KMS-11 (cell line): ENCODE measurements at regions not wholly inside any gene's neighbourhood (a gene's known extent, or its start where the extent isn't known, plus 50 kb on each side); places are given as distances from the start of the nearest gene placed in this dataset.

Experiments
- H2AFZ ChIP-seq: fragments of 200-600 bp; sonication (generic); 2 replicates; pipeline ENCODE4 v1.6.1; 2016; ENCODE audit warnings: antibody characterized with exemption, mixed run types, low read depth
- H3K27ac ChIP-seq: fragments of 200-600 bp; sonication (generic); 2 replicates; pipeline ENCODE4 v1.6.1; 2016; ENCODE audit warnings: mild to moderate bottlenecking, mixed run types
- H3K27me3 ChIP-seq: fragments of 200-600 bp; sonication (generic); 2 replicates; pipeline ENCODE4 v1.6.1; 2017; ENCODE audit warnings: mild to moderate bottlenecking, low read depth, mixed run types, moderate library complexity; ENCODE audit not compliant: insufficient read depth
- H3K36me3 ChIP-seq: fragments of 200-600 bp; sonication (generic); 2 replicates; pipeline ENCODE4 v1.6.1; 2017; ENCODE audit warnings: mild to moderate bottlenecking, mixed run types; ENCODE audit not compliant: insufficient read depth
- H3K4me1 ChIP-seq: fragments of 200-600 bp; sonication (generic); 2 replicates; pipeline ENCODE4 v1.6.1; 2016; ENCODE audit warnings: mild to moderate bottlenecking, low read depth, mixed run types; ENCODE audit not compliant: poor library complexity, severe bottlenecking
- H3K4me2 ChIP-seq: fragments of 200-600 bp; sonication (generic); 2 replicates; pipeline ENCODE4 v1.7.0; 2016; ENCODE audit warnings: mild to moderate bottlenecking, mixed run types
- H3K4me3 ChIP-seq: fragments of 200-600 bp; sonication (generic); IDR thresholded peaks from 2 replicates; pipeline ENCODE4 v1.6.1; 2017; ENCODE audit warnings: low read depth, low read length, mixed read lengths; ENCODE audit not compliant: insufficient read depth
- H3K79me2 ChIP-seq: fragments of 200-600 bp; sonication (generic); 2 replicates; pipeline ENCODE4 v1.6.1; 2016; ENCODE audit warnings: low read depth, mixed run types; ENCODE audit not compliant: insufficient read depth
- H3K9ac ChIP-seq: fragments of 200-600 bp; sonication (generic); 2 replicates; pipeline ENCODE4 v1.6.1; 2016; ENCODE audit warnings: mild to moderate bottlenecking, mixed run types
- H4K20me1 ChIP-seq: fragments of 200-600 bp; sonication (generic); 2 replicates; pipeline ENCODE4 v1.6.1; 2016; ENCODE audit warnings: mild to moderate bottlenecking, mixed run types; ENCODE audit not compliant: insufficient read depth
- TF ChIP-seq, protein P1 (sequence below): fragments of 200-600 bp; sonication (generic); conservative IDR thresholded peaks from 2 replicates; pipeline ENCODE4 v1.6.1; 2017; ENCODE audit warnings: low read depth, mild to moderate bottlenecking, antibody characterized with exemption, low read length, moderate library complexity, mixed read lengths

- Histone ChIP-seq H3K4me3 (no peak overlapping the region), H3K27ac (no peak overlapping the region), H3K4me1 (no peaks in the 10 kb centered on the region), H3K27me3 (no peaks in the 10 kb centered on the region), H4K20me1 (no peaks in the 10 kb centered on the region), H3K79me2 (no peaks in the 10 kb centered on the region), H3K9ac (no peak overlapping the region), H2AFZ (no peak overlapping the region), H3K4me2 (no peak overlapping the region), H3K36me3 (no peaks in the 10 kb centered on the region)
- TF ChIP-seq, protein P1, sequence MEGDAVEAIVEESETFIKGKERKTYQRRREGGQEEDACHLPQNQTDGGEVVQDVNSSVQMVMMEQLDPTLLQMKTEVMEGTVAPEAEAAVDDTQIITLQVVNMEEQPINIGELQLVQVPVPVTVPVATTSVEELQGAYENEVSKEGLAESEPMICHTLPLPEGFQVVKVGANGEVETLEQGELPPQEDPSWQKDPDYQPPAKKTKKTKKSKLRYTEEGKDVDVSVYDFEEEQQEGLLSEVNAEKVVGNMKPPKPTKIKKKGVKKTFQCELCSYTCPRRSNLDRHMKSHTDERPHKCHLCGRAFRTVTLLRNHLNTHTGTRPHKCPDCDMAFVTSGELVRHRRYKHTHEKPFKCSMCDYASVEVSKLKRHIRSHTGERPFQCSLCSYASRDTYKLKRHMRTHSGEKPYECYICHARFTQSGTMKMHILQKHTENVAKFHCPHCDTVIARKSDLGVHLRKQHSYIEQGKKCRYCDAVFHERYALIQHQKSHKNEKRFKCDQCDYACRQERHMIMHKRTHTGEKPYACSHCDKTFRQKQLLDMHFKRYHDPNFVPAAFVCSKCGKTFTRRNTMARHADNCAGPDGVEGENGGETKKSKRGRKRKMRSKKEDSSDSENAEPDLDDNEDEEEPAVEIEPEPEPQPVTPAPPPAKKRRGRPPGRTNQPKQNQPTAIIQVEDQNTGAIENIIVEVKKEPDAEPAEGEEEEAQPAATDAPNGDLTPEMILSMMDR: no peak
These were observed 126.1 kb downstream of the FAT4 start for GRCh38 chr4:125440814-125441213.

- Histone ChIP-seq H2AFZ (no peak overlapping the region), H3K27me3 (no peaks in the 10 kb centered on the region), H4K20me1 (no peaks in the 10 kb centered on the region), H3K4me3 (no peak overlapping the region), H3K9ac (no peak overlapping the region), H3K4me2 (no peak overlapping the region), H3K79me2 (no peaks in the 10 kb centered on the region), H3K27ac (no peak overlapping the region), H3K4me1 (no peaks in the 10 kb centered on the region), H3K36me3 (no peaks in the 10 kb centered on the region)
- TF ChIP-seq, protein P1: no peak
These were observed 129.4 kb downstream of the FAT4 start for GRCh38 chr4:125444166-125444565.

GRCh38 chr4:125445525-125445924 is 130.8 kb downstream of the FAT4 start:
- H3K9ac ChIP-seq: no peak overlapping the region
- no peak overlapping the region for H2AFZ ChIP-seq
- no peaks in the 10 kb centered on the region for H3K36me3 ChIP-seq
- H3K4me1 ChIP-seq: no peaks in the 10 kb centered on the region
- no peaks in the 10 kb centered on the region for H3K79me2 ChIP-seq
- no peaks in the 10 kb centered on the region for H3K27me3 ChIP-seq
- H3K27ac ChIP-seq: no peak overlapping the region
- H3K4me2 ChIP-seq: no peak overlapping the region
- no peaks in the 10 kb centered on the region for H4K20me1 ChIP-seq
- TF ChIP-seq, protein P1: no peak
- no peak overlapping the region for H3K4me3 ChIP-seq

DNA sequence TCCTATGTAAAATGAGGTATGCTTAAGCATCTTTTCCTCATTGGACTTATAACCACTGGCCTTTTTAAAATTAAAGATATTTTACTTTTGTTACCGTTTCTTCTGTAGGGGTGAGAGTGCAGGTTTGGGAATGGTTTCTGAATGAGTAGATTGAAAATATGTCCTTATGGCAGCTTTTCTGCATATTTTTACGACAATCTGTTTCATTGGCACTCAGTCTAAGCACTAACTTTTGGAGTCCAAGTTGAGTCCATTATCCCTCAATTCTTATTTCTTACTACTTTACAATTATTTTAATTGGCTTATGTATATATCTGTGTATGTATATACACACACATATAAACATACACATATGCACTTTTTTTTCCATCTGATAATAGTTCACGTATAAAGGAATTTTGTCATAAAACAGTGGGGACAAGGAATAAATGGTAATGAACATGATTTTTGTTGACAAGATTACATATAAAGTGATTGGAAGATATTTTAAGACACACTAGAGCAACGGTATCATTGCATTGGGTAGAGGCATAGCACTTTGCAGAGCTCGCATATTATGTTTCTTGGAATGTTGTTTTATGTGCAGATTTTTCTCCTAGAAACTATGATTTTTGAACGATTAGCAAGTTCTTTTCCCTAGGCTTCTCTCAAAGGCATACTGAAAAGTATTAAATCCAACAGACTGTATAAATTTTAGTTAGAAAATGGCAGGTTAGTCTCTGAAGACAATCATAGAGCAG is 133.0 kb downstream of the FAT4 start:
- Histone ChIP-seq H3K79me2 (no peaks in the 10 kb centered on the region), H3K9ac (no peak overlapping the region), H4K20me1 (no peaks in the 10 kb centered on the region), H2AFZ (no peak overlapping the region), H3K27me3 (no peaks in the 10 kb centered on the region), H3K27ac (no peak overlapping the region), H3K36me3 (no peaks in the 10 kb centered on the region), H3K4me3 (no peak overlapping the region), H3K4me1 (no peaks in the 10 kb centered on the region), H3K4me2 (no peak overlapping the region)
- TF ChIP-seq, protein P1: no peak
